ENCODE measurements at regions not wholly inside any gene's neighbourhood (a gene's known extent, or its start where the extent isn't known, plus 50 kb on each side); places are given as distances from the start of the nearest gene placed in this dataset.

DNA sequence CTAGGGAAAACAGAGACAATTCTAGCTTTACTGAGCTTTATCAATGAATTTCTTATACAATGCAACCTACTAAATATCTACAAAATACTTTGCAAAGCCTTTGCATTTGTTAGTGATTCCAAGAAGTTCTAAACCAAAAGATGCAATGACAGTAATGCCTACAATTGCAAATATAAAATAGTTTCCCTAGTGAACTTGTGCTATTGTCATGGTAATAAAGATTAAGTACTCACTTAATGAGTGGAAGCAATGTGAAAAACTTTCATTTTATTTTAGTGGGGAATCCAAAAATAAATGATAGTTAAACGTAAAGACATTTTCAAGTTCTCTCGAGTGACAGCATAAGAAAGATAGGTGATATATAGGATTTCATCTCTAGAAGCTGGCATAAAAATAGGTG is 270.5 kb upstream of the CTNND2 start:
- Mint-ChIP-seq H3K9me3 (peaks cover 4 to 8% of the 10 kb centered on the region in 2 experiments; a peak in 2 of 5 replicates), H3K4me1 (peaks cover 40 to 44% of the 10 kb centered on the region in 2 experiments), H3K27me3 (ENCODE audit: low read depth) (no peaks in the 10 kb centered on the region), H3K4me3 (no peak overlapping the region; a peak in 1 of 5 replicates), H3K36me3 (ENCODE audit: insufficient read depth in 1 of 3, low read depth in 3 of 3) (peaks cover 2 to 25% (median 3%) of the 10 kb centered on the region in 3 experiments; a peak in 4 of 7 replicates), H3K27ac (peak overlapping the region in 2 of 3 experiments; percentile 94 to 98; a peak in 6 of 7 replicates)
- Histone ChIP-seq H4K20me1 (ENCODE audit: control insufficient read depth, insufficient read depth, insufficient read length) (no peaks in the 10 kb centered on the region), H4K91ac (ENCODE audit: insufficient read length, low read depth, low read length) (no peak overlapping the region), H3K4me1 (ENCODE audit: insufficient read depth, low read length) (peaks cover 12% of the 10 kb centered on the region; the same call in 1 of the 2 replicates), H3K18ac (ENCODE audit: insufficient read length, low read depth, low read length) (no peak overlapping the region), H3K14ac (ENCODE audit: insufficient read depth, low read length) (no peak overlapping the region), H2BK12ac (ENCODE audit: insufficient read length, low read depth, low read length) (no peak overlapping the region), H3K9me3 (ENCODE audit: control insufficient read depth, low read depth, low read length) (no peaks in the 10 kb centered on the region), H2BK15ac (ENCODE audit: low read depth, low read length) (no peak overlapping the region), H4K5ac (ENCODE audit: insufficient read length, low read depth, low read length) (no peak overlapping the region), H2BK120ac (ENCODE audit: low read depth, low read length, poor library complexity, severe bottlenecking) (no peak overlapping the region), H4K8ac (replicated peaks; ENCODE audit: insufficient read length, low read depth, low read length) (no peak overlapping the region), H3K56ac (ENCODE audit: insufficient read length, low read depth, low read length) (no peak overlapping the region), H3K27me3 (ENCODE audit: insufficient read depth, low read length) (no peaks in the 10 kb centered on the region), H3K79me2 (ENCODE audit: insufficient read depth, low read length) (no peaks in the 10 kb centered on the region), H3K23me2 (ENCODE audit: insufficient read length, low read depth, low read length, poor library complexity, severe bottlenecking) (no peaks in the 10 kb centered on the region), H3T11ph (ENCODE audit: low read length) (no peak overlapping the region), H2BK20ac (ENCODE audit: low read depth, low read length, poor library complexity, severe bottlenecking) (no peak overlapping the region), H2BK5ac (ENCODE audit: insufficient read length, low read length) (no peak overlapping the region), H3K9ac (ENCODE audit: extremely low read depth, insufficient read length, low read length) (no peak overlapping the region), H3K27ac (ENCODE audit: insufficient read length, low read depth, low read length) (no peak overlapping the region), H3K4ac (ENCODE audit: low read depth, low read length) (no peak overlapping the region), H2AFZ (ENCODE audit: low read length) (no peak overlapping the region), H2AK5ac (ENCODE audit: insufficient read length, low read length) (no peak overlapping the region), H3K4me2 (ENCODE audit: insufficient read depth, insufficient read length, low read length) (no peak overlapping the region), H3K79me1 (ENCODE audit: insufficient read depth, low read depth, low read length, poor library complexity, severe bottlenecking) (no peaks in the 10 kb centered on the region), H3K23ac (ENCODE audit: insufficient read length, low read depth, low read length) (no peak overlapping the region)
- DNase-seq = no peak
- TF ChIP-seq, protein P1, sequence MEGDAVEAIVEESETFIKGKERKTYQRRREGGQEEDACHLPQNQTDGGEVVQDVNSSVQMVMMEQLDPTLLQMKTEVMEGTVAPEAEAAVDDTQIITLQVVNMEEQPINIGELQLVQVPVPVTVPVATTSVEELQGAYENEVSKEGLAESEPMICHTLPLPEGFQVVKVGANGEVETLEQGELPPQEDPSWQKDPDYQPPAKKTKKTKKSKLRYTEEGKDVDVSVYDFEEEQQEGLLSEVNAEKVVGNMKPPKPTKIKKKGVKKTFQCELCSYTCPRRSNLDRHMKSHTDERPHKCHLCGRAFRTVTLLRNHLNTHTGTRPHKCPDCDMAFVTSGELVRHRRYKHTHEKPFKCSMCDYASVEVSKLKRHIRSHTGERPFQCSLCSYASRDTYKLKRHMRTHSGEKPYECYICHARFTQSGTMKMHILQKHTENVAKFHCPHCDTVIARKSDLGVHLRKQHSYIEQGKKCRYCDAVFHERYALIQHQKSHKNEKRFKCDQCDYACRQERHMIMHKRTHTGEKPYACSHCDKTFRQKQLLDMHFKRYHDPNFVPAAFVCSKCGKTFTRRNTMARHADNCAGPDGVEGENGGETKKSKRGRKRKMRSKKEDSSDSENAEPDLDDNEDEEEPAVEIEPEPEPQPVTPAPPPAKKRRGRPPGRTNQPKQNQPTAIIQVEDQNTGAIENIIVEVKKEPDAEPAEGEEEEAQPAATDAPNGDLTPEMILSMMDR (conservative IDR thresholded peaks at IDR 0.05) = no peak
- WGBS (ENCODE audit: extremely low coverage, insufficient read length, low lambda C conversion rate) = no CpG with 5 or more reads among the region's 2 CpGs
